ENCODE measurements at regions not wholly inside any gene's neighbourhood (a gene's known extent, or its start where the extent isn't known, plus 50 kb on each side); places are given as distances from the start of the nearest gene placed in this dataset.
A peak's percentile ranks its signal among the peaks of the same experiment; 100 is the strongest.

DNA sequence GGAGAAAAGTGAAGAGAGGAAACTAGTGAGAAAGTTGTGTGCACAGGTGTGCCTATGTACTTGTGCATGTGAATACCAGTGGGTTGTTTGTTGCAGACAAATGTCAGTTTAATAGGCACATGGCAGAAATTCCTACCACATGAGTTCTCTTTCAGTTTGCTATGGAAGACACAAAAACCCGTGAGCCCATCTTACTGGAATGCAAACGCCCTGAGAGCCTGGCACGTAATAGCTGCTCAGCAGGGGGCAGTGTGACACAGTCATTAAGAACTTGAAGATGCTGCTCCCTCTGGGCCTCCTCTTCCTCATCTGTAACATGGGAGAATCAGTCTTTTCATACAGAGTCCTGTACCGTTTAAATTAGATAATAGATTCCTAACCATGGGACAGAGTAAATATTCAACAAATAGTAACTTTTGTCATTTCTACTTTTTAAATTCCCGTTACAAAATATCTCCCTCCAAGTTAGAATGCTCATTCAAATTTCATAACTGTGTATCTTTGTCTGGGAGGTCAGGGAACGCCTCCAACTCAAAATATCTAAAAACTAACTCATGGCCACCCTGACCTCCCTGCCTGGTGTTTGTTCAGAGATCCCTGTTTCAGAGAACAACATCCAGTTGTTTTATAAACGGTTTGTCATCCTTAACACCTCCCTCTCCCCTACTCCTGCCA is 802.9 kb downstream of the MAFB start:
- peak; percentile 61 for DNase-seq (ENCODE audit: extremely low read depth, low read depth)

DNA sequence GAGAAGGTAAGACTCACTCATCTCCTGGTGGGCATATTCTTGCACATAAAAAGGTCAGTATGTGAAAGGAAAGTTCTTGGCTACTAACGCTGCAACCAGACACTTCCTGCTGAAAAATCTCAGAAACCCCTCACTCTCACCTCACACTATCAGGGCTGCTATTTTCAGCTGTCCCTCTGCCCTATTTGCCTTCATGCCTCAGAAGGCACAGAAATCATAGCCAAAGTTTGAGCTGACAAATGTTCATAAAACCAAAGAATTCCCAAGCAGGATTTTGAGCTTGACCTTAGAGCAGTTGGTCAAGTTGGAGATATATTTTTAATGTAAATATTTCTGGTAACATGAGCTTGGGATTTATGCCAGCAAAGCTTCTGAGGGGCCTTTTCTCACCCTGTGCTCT is 806.2 kb downstream of the MAFB start:
- DNase-seq (ENCODE audit: extremely low read depth, low read depth): no peak
- TF ChIP-seq CTCF (IDR thresholded peaks at IDR 0.05; ENCODE audit: low read depth, low read length): no peak

More for the DNA sequence above, 802.9 kb downstream of the MAFB start:
- peak; percentile 69 for TF ChIP-seq CTCF (IDR thresholded peaks at IDR 0.05; ENCODE audit: low read depth, low read length)

GRCh38 chr20:39880890-39881289 is 808.1 kb downstream of the MAFB start:
- DNase-seq (ENCODE audit: extremely low read depth, low read depth): no peak

GRCh38 chr20:39879296-39879695 is 809.7 kb downstream of the MAFB start:
- no peak for TF ChIP-seq CTCF (IDR thresholded peaks at IDR 0.05; ENCODE audit: low read depth, low read length)
- no peak for DNase-seq (ENCODE audit: extremely low read depth, low read depth)

More at GRCh38 chr20:39880890-39881289, 808.1 kb downstream of the MAFB start:
- no peak for TF ChIP-seq CTCF (IDR thresholded peaks at IDR 0.05; ENCODE audit: low read depth, low read length)

GRCh38 chr20:39878809-39879208 is 810.2 kb downstream of the MAFB start:
- no peak for TF ChIP-seq CTCF (IDR thresholded peaks at IDR 0.05; ENCODE audit: low read depth, low read length)

GRCh38 chr20:39878320-39878719 is 810.7 kb downstream of the MAFB start:
- no peak for TF ChIP-seq CTCF (IDR thresholded peaks at IDR 0.05; ENCODE audit: low read depth, low read length)
- no peak for DNase-seq (ENCODE audit: extremely low read depth, low read depth)

More at GRCh38 chr20:39878809-39879208, 810.2 kb downstream of the MAFB start:
- DNase-seq (ENCODE audit: extremely low read depth, low read depth): no peak

- no peak for DNase-seq (ENCODE audit: extremely low read depth, low read depth)
- TF ChIP-seq CTCF (IDR thresholded peaks at IDR 0.05; ENCODE audit: low read depth, low read length): no peak
Measured at GRCh38 chr20:39877788-39878187, 811.2 kb downstream of the MAFB start.
